NCI-H524 treated with DMSO at 0.1 percent for 48 hours (cell line): ENCODE measurements at regions not wholly inside any gene's neighbourhood (a gene's known extent, or its start where the extent isn't known, plus 50 kb on each side); places are given as distances from the start of the nearest gene placed in this dataset.
"Not testable (repeated sequence)": the region's sequence is repeated elsewhere in the genome, so short reads cannot be mapped to it uniquely, and the experiment has no call there.

Experiments
- DNase-seq: peaks from one replicate; lab custom pipeline; 2025; lab: John Stamatoyannopoulos, UW

DNA sequence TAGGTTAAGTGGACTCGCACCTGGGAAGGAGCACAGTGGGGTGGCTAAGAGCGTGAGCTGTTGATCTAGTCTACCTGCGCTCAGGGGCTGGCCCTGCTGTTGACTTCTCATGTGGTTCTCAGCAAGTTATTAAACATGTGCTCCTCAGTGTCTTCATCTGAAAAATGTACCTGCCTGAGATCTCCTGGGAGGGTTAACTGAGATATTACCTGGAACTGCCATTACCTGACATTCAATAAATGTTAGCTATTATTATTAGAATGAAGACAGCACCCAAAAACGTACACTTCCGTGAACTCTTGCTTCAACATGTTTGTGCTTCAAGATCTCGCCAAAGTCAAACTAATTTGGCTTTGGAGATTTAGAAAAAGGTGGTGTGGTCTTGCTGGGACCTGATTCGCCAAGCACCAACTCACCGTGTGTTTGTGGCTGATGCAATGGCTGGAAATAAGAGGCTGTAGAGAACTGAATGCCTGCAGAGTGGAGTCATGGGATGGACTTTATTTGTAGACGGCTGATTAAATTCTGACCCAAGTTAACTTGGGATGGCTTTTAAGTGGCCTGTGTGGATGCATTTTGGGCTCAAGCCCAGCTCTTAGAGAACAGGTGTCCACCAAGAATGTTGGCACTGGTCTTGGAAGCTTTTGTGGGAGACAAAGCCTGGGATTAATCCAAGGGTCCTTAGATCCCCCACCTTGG, 692.9 kb downstream of the QKI start:
- no peak for DNase-seq

DNA sequence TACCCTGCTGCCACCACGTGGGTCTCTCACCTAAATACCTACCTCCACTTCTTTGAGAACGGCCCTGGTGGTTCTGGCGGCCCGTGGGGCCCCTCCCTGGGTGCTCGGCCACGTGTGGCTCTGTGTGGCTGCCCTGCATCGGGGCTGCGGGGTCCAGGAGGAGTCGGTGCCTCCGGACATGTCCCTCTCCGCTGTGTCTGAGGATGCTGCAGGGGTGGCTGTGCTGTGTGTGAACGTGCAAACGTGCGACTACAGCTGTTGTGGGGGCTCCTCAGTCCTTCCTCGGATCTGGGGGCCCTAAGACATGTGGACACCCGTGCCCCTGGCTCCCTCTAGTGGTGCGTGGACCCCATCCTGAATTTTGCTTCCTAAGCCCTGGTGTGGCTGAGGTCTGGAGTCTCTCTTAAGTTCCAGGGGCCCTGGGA, 691.8 kb downstream of the QKI start:
- no peak for DNase-seq

DNA sequence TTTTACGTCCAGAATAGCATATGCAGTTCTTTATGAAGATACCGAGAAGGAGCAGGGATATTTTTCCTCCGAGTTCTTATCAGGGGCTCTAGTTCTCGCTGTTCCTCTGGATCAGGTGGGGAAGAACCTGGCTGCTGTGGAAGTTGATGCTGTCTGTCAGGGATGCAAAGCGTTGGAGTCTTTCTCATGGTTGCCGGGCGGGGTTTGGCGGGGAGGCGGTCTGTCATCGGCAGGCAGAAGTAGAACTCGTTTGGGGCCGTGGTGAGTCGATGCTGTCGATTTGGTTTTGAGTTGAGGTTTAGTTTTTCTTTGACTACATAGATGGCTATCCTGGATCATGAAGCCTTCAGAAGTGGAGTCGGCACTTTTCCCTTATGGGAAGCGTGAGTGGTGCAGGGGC, 691.2 kb downstream of the QKI start:
- no peak for DNase-seq

DNA sequence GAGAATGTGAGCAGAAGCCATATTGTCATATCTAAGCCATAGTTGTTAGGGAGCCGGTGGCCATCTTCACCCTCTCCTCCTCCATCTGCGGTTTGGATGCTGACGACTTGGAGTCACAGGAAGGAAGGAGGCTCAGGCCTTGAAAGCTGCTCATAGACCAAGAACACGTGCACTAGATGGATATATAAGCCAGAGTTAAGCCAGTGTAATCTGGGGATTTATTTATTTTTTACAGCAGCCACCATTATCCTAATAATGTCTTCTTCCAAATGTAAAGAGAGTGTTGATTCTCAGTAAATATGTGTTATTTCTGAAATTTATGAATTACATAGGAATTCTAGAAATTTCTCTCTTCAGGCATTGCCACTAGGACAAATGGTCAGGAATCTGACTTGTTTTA, 689.9 kb downstream of the QKI start:
- no peak for DNase-seq

DNA sequence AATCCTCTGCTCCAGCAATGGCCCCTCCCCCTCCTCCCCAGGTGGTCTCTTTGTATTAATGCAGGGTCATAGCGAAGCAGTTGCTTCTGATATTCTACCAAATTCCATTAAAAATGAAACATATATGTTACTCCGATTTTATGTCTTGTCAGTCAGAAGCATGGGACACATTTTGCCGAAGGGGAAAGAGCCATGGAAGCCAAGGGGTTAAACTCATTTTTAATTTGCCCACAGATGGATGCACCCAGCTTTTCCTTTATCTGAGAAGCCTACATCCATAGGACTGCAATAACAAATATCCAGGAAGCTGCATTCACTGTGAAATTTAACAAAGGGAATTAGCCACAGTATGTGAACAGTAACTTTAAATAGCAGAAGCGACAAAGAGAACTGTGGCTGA, 688.2 kb downstream of the QKI start:
- DNase-seq = no peak

DNA sequence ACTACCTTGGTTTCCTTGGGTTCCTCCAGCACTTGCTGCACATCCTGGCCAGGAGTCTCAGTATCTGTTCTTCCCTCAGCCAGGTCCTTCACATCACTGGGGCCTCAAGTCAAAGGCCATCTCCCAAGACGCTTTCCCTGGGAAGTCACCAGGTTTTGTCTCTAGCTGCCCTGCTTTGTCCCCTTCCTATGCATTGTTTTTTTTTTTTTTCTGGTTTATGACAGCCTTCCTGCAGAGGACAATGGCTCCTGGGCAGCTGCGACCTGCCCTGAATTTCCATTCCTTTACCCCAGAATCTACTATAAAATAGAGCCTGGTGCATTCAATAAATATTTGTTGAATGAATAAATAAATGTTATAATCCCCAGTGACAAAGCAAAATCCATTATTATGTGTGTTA, 687.3 kb downstream of the QKI start:
- DNase-seq = no peak

DNA sequence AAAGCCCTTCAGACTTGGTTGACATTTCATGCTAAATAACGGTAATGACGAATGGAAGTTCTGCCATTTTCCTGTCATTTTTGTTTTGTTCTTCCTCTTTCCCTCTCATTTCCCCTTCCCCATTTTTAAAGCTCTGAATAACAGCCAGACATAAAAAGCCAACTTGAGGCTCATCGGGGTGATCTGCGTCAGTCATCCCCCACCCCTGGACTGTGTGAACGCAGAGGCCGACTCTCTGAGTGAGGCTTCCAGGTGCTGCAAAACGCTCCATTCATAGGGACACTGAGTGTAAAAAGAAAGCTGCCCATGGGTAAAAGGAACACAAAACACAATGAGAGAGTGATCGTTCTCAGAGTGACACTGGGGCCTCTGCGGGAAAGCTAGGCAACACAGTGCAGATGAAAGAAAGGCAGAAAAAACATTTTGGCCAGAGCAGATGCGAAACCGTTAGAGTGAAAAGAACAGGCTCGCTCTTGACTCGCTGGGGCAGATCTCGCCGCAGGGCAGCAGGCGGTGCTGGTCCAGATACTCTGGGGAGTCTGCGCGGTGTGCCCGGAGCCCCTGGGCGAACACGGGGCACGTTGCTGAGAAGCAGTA, 684.8 kb downstream of the QKI start:
- no peak for DNase-seq

DNA sequence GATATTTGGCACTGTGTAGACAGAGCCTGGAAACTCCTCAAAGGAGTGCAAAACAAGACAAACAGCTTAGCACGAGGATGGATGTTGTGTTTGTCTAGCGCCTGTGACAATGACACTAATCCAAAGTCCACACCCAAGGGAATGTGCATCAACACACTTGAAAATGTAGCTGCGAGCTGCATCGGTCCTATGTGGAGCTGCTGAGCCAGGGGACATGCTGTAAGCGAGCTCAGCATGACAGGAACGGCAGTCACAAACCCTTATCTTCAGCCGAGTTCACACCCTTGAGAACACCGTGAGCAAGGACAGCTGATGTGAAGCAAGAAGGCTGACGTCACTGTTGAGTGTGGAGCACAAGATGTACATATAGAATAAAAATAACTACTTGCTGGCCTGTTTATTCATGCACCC, 684.3 kb downstream of the QKI start:
- DNase-seq = no peak

DNA sequence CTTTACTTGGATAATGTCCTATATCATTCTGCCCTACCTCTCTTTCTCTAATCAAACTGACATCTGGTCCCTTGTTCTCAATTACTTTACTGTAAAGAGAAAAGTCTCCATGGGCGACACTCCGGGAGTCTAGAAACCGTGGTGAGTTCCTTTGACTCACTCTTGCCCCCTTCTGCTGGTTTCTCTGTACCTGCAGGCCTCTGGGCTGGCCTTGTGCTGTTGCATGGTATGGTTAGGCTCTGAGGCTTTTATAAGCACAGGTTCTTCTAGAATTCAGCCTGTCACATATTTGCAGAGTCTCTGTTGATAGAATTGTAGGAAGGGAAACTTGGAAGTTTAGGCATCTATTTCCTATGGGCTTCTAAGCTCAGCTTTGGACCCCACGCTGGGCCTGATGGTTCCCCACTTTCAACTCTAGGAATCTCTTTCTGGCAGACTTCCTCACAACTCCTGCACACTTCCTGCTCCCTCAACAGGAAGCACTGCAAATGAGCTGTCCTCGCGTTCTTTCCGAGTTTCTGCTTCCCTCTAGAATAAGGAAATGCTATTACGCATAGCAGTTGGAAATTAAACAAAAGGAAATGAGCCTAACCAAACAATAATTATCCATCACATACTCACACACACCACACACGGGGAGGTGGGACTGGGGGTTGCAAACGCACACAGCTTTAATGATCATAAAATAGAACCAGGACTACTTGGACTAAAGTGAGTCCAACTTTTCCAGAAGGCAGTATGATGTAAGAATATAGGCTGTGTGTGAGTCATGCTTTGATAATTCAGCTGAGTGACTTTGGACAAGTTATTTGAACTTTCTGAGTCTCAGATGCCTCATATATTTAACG, 683.3 kb downstream of the QKI start:
- no peak for DNase-seq

DNA sequence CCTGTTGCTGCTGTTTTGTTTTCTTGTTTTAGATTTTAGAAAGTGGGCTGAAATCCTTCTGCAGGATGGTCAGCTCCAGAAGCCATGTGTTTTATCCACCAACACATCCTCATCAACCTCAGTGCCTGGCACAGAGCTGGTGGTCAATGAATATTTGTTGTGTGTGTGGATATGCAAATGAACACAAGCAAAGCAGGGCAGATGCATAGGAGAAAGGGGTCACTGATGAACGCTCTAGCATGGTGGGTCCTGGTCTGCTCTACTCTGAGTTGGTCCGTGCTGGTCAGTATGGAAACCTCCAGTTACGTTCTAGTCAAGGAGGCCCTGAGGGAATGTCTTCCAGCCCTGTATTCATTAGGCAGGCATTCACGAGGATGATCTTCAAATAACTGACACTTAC, 682.5 kb downstream of the QKI start:
- DNase-seq = no peak

DNA sequence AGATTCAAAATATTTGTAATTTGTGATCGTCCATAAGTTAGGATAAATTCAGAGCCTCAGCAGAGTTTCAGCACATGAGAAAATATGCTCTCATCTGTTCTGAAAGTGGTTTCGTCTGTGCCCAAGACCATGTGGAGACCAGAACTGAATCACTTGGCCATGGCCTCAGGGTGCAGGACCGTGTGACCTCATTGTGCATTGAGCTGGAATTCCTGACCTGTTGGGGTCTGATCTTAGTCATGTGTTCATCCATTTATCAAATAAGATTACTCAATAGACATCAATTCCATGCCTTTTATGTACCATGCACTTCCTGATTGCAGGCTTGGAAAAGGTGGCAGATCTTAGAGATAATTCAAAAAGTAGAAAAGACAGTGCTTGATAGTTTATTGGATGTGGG, 680.5 kb downstream of the QKI start:
- no peak for DNase-seq

DNA sequence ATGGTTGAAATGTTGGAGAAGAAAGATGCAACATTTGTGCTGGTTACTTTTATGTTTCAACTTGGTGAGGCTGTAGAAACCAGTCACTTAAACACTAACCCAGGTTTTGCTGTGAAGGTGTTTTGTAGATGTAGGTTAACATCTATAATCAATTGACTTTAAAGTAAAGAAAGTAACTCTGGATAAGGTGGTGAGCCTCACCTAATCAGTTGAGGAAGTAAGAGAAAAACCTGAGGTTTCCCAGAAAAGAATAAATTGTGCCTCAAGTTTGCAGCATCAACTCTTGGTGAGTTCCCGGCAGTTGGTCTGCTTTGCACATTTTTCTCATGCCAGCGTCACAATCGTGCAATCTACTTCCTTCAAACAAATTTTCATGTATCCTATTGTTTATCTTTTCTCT, 673.4 kb downstream of the QKI start:
- DNase-seq = no peak

DNA sequence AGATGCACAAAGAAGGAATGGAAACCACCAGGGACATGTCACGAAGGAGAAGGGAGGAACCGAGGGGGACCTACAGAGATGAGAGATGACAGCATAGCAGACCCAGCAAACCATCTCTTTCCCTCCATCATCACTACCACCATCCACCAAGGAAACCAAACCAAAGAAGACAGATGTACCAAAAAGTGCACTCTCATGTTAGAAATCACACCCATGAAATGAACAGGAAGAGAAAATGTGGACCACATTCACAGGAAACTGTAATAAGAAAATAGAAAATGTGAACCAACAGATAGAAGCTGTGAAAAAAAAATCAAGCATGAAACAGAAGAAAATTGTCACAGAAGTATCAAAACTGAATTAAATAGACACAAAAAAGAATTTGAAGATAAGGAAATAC, 672.7 kb downstream of the QKI start:
- no peak for DNase-seq

DNA sequence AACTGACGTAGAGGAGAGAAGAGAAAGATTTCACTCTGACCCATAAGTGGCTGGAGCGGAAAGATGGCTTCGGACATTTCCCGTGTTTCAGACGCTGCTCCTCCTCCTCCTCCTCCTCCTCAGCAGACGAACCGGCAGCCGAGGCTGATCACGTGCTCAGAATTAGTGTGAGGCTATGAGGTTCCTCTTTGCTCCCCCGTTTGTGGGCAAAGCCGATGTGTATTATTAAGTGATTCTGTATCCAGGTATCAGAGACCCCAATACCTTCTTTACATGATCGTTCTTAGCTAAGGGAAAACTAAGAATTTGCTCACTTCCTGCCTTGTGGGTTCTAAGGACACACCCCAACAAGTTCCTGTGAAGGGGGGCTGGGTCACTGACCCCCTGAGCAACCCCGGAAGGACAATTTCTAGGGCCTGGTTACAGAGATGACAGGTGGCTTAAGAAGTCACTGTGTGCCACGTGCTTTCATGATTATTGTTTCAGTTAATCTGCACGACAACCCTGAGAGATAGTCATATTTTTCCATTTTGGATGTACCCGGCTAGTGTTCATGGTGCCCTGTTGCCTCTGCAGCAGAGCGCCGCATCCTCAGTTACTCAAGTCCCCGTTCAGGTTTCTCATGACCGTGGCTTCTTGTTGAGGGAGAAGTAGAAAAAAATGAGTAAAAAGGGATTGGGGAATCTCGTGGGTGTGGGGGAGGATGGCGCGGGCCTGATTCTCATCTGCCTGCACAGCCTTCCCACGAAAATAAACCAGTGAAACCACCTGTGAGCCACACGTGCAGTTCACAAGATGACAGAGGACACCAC, 671.8 kb downstream of the QKI start:
- DNase-seq = no peak

DNA sequence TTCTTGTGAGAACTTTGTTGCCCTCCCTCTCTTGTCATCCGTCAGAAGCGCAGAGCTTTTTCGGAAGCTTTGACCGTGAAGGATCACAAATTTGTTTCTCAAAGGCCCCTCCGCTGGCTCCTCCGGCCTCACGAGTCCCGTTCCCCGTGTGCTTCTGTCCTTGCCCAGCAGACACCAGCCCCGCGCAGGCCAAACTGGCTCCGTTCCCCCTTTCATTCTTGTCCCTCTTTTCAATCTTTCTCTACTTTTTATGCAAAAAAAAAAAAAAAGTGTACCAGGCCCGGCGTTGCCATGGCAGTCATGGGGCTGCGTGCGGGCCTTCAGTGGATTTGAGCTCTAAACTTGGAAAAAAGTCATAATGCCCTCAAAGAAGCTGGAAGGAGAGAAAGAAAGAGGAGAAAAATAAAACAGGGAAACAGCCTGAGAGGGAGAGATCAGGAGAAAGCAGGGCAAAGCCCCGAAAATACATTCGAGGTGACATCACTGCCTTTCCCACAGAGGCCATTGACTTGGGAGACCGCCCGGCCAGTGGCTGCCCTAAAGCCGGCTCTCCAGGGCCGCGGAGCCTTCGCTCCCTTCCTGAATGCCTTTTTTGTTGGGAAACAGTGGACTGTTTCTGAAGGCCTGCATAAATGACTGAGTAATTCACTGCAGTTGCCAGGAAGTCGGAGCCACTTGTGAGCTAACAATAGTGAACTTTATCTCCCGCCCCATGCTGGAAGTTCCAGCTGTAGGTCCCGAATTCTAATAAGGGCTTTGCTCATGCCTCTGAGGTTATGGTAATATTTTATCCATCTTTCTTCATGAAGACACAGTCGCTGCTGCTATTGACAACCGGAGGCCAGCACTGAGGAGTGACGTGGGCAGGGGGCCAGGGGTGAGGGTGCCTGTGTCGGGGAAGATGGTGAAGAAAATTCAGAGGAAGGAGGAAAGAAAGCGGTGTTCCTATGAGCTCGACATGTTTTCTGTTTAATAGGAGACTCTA, 670.9 kb downstream of the QKI start:
- DNase-seq = no peak

DNA sequence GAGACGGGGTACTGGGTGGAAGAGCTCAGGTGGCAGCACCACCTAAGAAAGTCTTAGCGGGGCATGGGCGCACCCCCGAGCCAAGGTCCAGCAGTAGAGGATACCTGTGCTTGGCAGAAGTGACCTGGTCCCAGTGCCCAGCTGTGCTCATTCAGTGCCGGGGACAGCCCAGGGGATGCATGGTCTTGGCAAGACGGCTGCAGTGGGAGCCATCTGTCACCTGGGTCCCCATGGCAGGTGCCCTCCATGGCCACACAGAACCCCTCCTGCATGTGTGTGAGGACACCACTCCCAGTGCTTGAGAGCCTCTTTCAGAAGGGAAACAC, 664.7 kb downstream of the QKI start:
- no peak for DNase-seq

DNA sequence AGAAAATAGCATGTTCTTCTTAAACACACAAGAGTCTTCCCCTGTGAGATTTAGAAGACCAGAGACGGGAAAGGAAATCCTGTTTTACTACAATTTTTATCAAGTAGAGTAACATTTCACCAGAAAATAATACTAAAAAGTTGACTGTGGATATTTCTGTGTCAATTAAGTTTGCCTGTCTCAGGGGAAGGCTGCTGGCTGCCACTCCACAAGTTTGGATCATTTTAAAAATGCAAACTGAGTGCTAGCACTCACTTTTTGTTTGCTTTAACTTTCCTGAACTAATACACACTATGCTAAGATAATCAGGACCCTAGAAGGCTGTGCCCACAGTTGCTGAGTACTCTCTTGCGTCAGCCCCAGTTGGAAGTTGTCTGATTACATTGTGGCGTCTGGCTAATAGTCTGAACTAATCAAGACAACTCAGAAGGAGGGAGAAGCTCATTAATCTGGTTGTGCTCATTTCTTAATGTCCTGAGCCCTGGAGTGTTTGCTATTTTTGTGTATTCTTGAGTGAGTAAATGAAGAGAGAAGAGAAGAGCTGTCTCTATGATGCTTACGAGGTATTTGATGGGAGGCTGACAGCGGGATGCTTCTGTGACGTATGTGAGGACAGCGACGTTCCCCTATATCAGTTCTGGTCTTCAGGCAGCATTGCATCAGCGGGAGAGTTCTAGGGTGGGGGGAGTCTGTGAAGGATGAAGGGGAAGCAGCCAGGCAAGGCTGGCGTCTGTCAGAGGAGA, 664.2 kb downstream of the QKI start:
- no peak for DNase-seq

DNA sequence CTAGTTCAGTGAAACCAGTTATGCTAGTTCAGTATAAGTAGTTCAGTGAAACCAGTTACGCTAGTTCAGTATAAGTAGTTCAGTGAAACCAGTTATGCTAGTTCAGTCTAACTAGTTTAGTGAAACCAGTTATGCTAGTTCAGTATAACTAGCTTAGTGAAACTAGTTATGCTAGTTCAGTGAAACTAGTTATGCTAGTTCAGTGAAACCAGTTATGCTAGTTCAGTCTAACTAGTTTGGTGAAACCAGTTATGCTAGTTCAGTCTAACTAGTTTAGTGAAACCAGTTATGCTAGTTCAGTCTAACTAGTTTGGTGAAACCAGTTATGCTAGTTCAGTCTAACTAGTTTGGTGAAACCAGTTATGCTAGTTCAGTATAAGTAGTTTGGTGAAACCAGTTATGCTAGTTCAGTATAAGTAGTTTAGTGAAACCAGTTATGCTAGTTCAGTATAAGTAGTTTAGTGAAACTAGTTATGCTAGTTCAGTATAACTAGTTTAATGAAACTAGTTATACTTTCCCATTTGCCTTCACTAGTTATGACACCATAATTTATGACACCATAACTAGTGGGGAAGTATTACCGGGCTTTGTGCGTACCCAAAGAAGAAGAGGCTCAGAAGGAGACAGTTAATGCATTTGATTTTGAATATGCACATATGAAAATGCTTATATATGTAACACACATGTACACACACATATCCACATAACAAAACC, 662.5 kb downstream of the QKI start:
- DNase-seq = not testable (repeated sequence)

DNA sequence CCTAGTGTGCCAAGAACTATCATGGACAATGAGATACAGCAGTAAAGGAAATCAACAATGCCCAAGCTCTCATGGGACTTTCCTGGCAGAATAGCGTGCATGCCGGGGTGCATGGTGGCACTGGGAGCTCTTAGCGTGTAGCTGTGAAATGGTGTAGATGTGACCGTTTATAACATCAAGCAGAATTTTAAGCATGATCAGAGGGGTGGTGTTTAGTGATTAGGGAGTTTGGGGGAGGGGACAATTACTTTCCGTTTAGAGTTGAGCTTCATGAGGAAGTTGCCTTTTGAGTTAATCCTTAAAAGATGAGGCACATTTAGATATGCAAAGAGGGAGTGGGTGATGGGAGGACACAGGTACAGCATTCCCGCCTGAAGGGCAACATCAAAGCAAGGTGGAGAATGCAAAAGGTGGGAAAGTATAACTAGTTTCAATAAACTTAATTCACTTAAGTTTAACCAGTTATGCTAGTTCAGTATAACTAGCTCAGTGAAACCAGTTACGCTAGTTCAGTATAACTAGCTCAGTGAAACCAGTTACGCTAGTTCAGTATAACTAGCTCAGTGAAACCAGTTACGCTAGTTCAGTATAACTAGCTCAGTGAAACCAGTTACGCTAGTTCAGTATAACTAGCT, 661.6 kb downstream of the QKI start:
- no peak for DNase-seq
